Gastrocnemius medialis (tissue), 4 donors: ENCODE measurements at regions not wholly inside any gene's neighbourhood (a gene's known extent, or its start where the extent isn't known, plus 50 kb on each side); places are given as distances from the start of the nearest gene placed in this dataset.

ENCODE experiments used
- POLR2A ChIP-seq, 2 donors: fragments of 450-650 bp; IDR thresholded peaks; one replicate each; pipeline ENCODE4 v1.6.1; 2017; ENCODE audit warnings: antibody characterized with exemption in 2 of 2, mild to moderate bottlenecking in 2 of 2, moderate library complexity in 2 of 2
- TF ChIP-seq, protein P1 (sequence below), 5 experiments: fragments of 450-650 bp in 3 of 5; fragments of 200-600 bp in 2 of 5; sonication (generic) in 2 of 5; IDR thresholded peaks in 4 of 5; conservative IDR thresholded peaks in 1 of 5; 1 replicate in 4 of 5; 2 replicates in 1 of 5; pipeline ENCODE4 v1.5.1; 2016 to 2019; ENCODE audit warnings: antibody characterized with exemption in 5 of 5, mild to moderate bottlenecking in 3 of 5, moderate library complexity in 3 of 5

DNA sequence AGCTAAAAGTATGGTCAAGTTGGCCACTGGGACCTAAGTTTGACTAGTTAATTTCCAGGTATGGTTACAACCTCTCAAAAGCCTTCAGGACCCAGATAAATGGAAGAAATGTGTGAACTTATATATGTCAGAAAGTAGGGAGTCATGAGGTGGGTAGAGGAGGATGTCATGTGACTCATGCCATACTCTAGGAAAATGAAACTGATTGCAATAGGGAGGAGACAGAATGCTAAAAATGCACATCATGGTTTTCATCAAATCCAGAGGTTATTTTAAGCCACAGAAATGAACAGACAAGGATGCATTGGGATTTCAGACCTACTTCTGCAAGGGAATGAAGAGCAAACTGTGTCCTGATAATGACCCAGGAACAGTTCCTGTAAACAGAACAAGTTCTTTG is 310.0 kb downstream of the EDEM1 start:
- TF ChIP-seq, protein P1, sequence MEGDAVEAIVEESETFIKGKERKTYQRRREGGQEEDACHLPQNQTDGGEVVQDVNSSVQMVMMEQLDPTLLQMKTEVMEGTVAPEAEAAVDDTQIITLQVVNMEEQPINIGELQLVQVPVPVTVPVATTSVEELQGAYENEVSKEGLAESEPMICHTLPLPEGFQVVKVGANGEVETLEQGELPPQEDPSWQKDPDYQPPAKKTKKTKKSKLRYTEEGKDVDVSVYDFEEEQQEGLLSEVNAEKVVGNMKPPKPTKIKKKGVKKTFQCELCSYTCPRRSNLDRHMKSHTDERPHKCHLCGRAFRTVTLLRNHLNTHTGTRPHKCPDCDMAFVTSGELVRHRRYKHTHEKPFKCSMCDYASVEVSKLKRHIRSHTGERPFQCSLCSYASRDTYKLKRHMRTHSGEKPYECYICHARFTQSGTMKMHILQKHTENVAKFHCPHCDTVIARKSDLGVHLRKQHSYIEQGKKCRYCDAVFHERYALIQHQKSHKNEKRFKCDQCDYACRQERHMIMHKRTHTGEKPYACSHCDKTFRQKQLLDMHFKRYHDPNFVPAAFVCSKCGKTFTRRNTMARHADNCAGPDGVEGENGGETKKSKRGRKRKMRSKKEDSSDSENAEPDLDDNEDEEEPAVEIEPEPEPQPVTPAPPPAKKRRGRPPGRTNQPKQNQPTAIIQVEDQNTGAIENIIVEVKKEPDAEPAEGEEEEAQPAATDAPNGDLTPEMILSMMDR (IDR thresholded peaks at IDR 0.05 in 4 of 5, conservative IDR thresholded peaks at IDR 0.05 in 1 of 5), result no peak
- no peak for TF ChIP-seq POLR2A (IDR thresholded peaks at IDR 0.05)
